ENCODE measurements at regions not wholly inside any gene's neighbourhood (a gene's known extent, or its start where the extent isn't known, plus 50 kb on each side); places are given as distances from the start of the nearest gene placed in this dataset.

- TF ChIP-seq RAD21 (IDR thresholded peaks at IDR 0.05; ENCODE audit: insufficient read depth, low read depth, low read length) (no peak), NRF1 (conservative IDR thresholded peaks at IDR 0.05; ENCODE audit: low read depth, low read length) (no peak), NR2C2 (IDR thresholded peaks at IDR 0.05; ENCODE audit: borderline replicate concordance, control insufficient read depth, insufficient read length, low read depth) (no peak), ZBTB33 (IDR thresholded peaks at IDR 0.05) (no peak), MXI1 (IDR thresholded peaks at IDR 0.05; ENCODE audit: low read depth, low read length) (no peak)
These were observed 755.3 kb upstream of the ARPP21 start (continued) for GRCh38 chr3:34884007-34884406.

DNA sequence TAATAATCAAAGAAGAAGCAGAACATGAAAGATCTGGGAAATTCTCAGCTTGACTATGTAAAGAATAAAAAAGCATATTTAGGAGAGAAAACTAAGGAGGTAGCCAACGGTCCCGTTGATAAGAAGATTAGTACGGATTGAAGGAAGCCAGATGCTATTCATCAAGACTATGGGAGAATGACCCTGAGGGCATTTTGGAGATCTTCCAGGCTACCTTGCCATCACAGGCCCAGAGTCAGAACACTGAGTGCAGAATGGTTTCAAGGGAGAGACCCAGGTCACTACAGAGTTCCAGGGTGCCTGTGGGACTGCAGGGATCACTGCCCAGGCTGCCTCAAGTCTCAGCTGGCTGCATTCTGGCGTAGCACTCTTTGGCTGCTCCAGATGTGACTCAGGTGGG, 752.9 kb upstream of the ARPP21 start:
- ATAC-seq (no peak), FAIRE-seq (no peak), DNase-seq (ENCODE audit: low read depth, low spot score) (no peak)
- no peak overlapping the region for H2AFZ ChIP-seq (ENCODE audit: control insufficient read depth, low read depth, low read length)
- WGBS (ENCODE audit: insufficient coverage, insufficient replicate concordance, low lambda C conversion rate, missing lambda C conversion rate): 3% methylated on average over 4 of the region's 4 CpGs
- no peak overlapping the region for H3K4me2 ChIP-seq (ENCODE audit: control insufficient read depth, insufficient read depth)
- intact Hi-C loops (cut with micrococcal nuclease; ENCODE audit: unreplicated experiment) (no loop called here), in situ Hi-C loops (cut with MboI) (no loop called here)
- H3K9ac ChIP-seq (ENCODE audit: control insufficient read depth, insufficient read depth, low read length): no peak overlapping the region
- H3K4me3 ChIP-seq: no peak overlapping the region
- H3K79me2 ChIP-seq (ENCODE audit: control insufficient read depth, insufficient read depth, low read length): no peaks in the 10 kb centered on the region
- ChIA-PET CTCF (no interaction called here), SMC1A (ENCODE audit: uncharacterized antibody, unreplicated experiment) (no interaction called here), RAD21 (ENCODE audit: unreplicated experiment) (no interaction called here), POLR2A (no interaction called here)
- no peaks in the 10 kb centered on the region for H4K20me1 ChIP-seq (ENCODE audit: control insufficient read depth, insufficient read depth)
- no peaks in the 10 kb centered on the region for H3K4me1 ChIP-seq (ENCODE audit: control insufficient read depth, insufficient read depth, low read length)
- no peaks in the 10 kb centered on the region for H3K9me3 ChIP-seq (replicated peaks; ENCODE audit: control insufficient read depth, insufficient read depth, low read length)
- no peak overlapping the region for H3K27ac ChIP-seq (ENCODE audit: control insufficient read depth, insufficient read depth)
- H3K27me3 ChIP-seq (replicated peaks in 1 of 2; ENCODE audit: control insufficient read depth in 2 of 2, insufficient read depth in 2 of 2, low read length in 1 of 2): no peaks in the 10 kb centered on the region
- no TSS peak for BruUV-seq (replicated peaks)
- H3K36me3 ChIP-seq (ENCODE audit: control insufficient read depth in 2 of 2, insufficient read depth in 2 of 2, low read length in 1 of 2): no peaks in the 10 kb centered on the region
- TF ChIP-seq HSF1 (IDR thresholded peaks at IDR 0.05; ENCODE audit: low read depth, low read length) (no peak), NR2F1 (conservative IDR thresholded peaks at IDR 0.05) (no peak)
